ENCODE measurements at regions not wholly inside any gene's neighbourhood (a gene's known extent, or its start where the extent isn't known, plus 50 kb on each side); places are given as distances from the start of the nearest gene placed in this dataset.

GRCh38 chr4:144403893-144404292, 242.1 kb upstream of the HHIP start:
- H2BK15ac ChIP-seq (ENCODE audit: low read depth, low read length), result no peak overlapping the region
- H4K20me1 ChIP-seq (ENCODE audit: control insufficient read depth, insufficient read depth, insufficient read length), result no peaks in the 10 kb centered on the region
- H3K79me1 ChIP-seq (ENCODE audit: insufficient read depth, low read depth, low read length, poor library complexity, severe bottlenecking), result no peaks in the 10 kb centered on the region
- no peak overlapping the region for H3K4me2 ChIP-seq (ENCODE audit: insufficient read depth, insufficient read length, low read length)
- DNase-seq, result no peak
- H2BK120ac ChIP-seq (ENCODE audit: low read depth, low read length, poor library complexity, severe bottlenecking), result no peak overlapping the region
- no peak overlapping the region for H3K9ac ChIP-seq (ENCODE audit: extremely low read depth, insufficient read length, low read length)
- H2BK5ac ChIP-seq (ENCODE audit: insufficient read length, low read length), result no peak overlapping the region
- no peaks in the 10 kb centered on the region; a peak in 2 of 4 replicates for H3K4me1 Mint-ChIP-seq
- H4K91ac ChIP-seq (ENCODE audit: insufficient read length, low read depth, low read length), result no peak overlapping the region
- no peaks in the 10 kb centered on the region for H3K27me3 Mint-ChIP-seq (ENCODE audit: low read depth)
- no peak overlapping the region for H3K18ac ChIP-seq (ENCODE audit: insufficient read length, low read depth, low read length)
- no peak overlapping the region for H3T11ph ChIP-seq (ENCODE audit: low read length)
- H3K27ac Mint-ChIP-seq, result no peak overlapping the region
- no peak overlapping the region for H2BK20ac ChIP-seq (ENCODE audit: low read depth, low read length, poor library complexity, severe bottlenecking)
- no peaks in the 10 kb centered on the region for H3K23me2 ChIP-seq (ENCODE audit: insufficient read length, low read depth, low read length, poor library complexity, severe bottlenecking)
- H3K4ac ChIP-seq (ENCODE audit: low read depth, low read length), result no peak overlapping the region
- H3K4me3 Mint-ChIP-seq, result no peak overlapping the region
- no peaks in the 10 kb centered on the region for H3K9me3 ChIP-seq (ENCODE audit: control insufficient read depth, low read depth, low read length)
- H3K56ac ChIP-seq (ENCODE audit: insufficient read length, low read depth, low read length), result no peak overlapping the region
- H3K36me3 Mint-ChIP-seq (ENCODE audit: insufficient read depth in 1 of 3, low read depth in 3 of 3), result no peaks in the 10 kb centered on the region
- no peaks in the 10 kb centered on the region for H3K79me2 ChIP-seq (ENCODE audit: insufficient read depth, low read length)
- no peak overlapping the region for H4K5ac ChIP-seq (ENCODE audit: insufficient read length, low read depth, low read length)
- H3K9me3 Mint-ChIP-seq, result no peaks in the 10 kb centered on the region
- no peak overlapping the region for H3K23ac ChIP-seq (ENCODE audit: insufficient read length, low read depth, low read length)
- no peak for TF ChIP-seq CTCF (conservative IDR thresholded peaks at IDR 0.05)
- H3K27me3 ChIP-seq (ENCODE audit: insufficient read depth, low read length), result no peaks in the 10 kb centered on the region
- no peaks in the 10 kb centered on the region for H3K4me1 ChIP-seq (ENCODE audit: insufficient read depth, low read length)
- no peak overlapping the region for H3K27ac ChIP-seq (ENCODE audit: insufficient read length, low read depth, low read length)
- H2AK5ac ChIP-seq (ENCODE audit: insufficient read length, low read length), result no peak overlapping the region
- WGBS (ENCODE audit: extremely low coverage, insufficient read length, low lambda C conversion rate), result no CpG with 5 or more reads among the region's 1 CpG
- no peak overlapping the region for H2AFZ ChIP-seq (ENCODE audit: low read length)
- H4K8ac ChIP-seq (replicated peaks; ENCODE audit: insufficient read length, low read depth, low read length), result no peak overlapping the region
- no peak overlapping the region for H2BK12ac ChIP-seq (ENCODE audit: insufficient read length, low read depth, low read length)
- no peak overlapping the region for H3K14ac ChIP-seq (ENCODE audit: insufficient read depth, low read length)
